ENCODE measurements at regions not wholly inside any gene's neighbourhood (a gene's known extent, or its start where the extent isn't known, plus 50 kb on each side); places are given as distances from the start of the nearest gene placed in this dataset.
"Not testable (repeated sequence)": the region's sequence is repeated elsewhere in the genome, so short reads cannot be mapped to it uniquely, and the experiment has no call there.

DNA sequence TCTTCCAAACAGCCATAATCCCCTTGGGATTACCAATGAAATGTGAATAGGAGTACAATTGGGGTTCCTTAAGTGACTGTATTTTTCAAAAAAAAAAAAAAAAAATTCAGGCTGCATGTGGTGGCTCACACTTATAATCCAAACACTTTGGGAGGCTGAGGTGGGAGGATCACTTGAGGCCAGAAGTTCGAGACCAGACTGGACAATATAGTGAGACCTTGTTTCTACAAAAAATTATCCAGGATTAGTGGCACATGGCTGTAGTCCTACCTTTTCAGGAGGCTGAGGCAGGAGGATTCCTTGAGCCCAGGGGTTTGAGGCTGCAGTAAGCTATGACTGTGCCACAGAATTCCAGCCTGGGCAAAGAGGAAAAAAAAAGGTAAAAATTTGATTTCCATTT, 189.6 kb upstream of the GATA6 start:
- peaks cover 6% of the 10 kb centered on the region for H3K9me3 Mint-ChIP-seq
- Histone ChIP-seq H3K4me3 (ENCODE audit: low read length) (no peak overlapping the region), H3K27ac (ENCODE audit: low read depth, low read length) (no peak overlapping the region), H3K9ac (ENCODE audit: extremely low read depth, low read length, poor library complexity, severe bottlenecking) (no peak overlapping the region), H3K4me1 (ENCODE audit: control insufficient read depth, insufficient read depth, low read length) (peaks cover 14% of the 10 kb centered on the region), H3K27me3 (ENCODE audit: control insufficient read depth, insufficient read depth, low read length, poor library complexity, severe bottlenecking) (no peaks in the 10 kb centered on the region), H3K36me3 (ENCODE audit: control insufficient read depth, insufficient read depth, low read length) (no peaks in the 10 kb centered on the region), H3K9me3 (ENCODE audit: control insufficient read depth, low read length) (peaks cover 14% of the 10 kb centered on the region)
- H3K4me1 Mint-ChIP-seq, result peaks cover 31% of the 10 kb centered on the region
- 84 to 100% methylated on average over 1 of the region's 1 CpG for WGBS, 2 experiments (ENCODE audit: insufficient coverage in 1 of 2, insufficient read length in 1 of 2)
- H3K4me3 Mint-ChIP-seq, result no peak overlapping the region
- no peaks in the 10 kb centered on the region for H3K27me3 Mint-ChIP-seq (ENCODE audit: insufficient read depth)
- DNase-seq, result no peak
- H3K36me3 Mint-ChIP-seq (ENCODE audit: low read depth), result peaks cover 4% of the 10 kb centered on the region
- H3K27ac Mint-ChIP-seq, result no peak overlapping the region
- TF ChIP-seq CTCF (conservative IDR thresholded peaks at IDR 0.05), result no peak

GRCh38 chr18:21980744-21981143, 188.6 kb upstream of the GATA6 start:
- peaks cover 14% of the 10 kb centered on the region for H3K4me1 ChIP-seq (ENCODE audit: control insufficient read depth, insufficient read depth, low read length)
- DNase-seq, result peak; percentile 58
- H3K9me3 Mint-ChIP-seq, result peaks cover 6% of the 10 kb centered on the region
- H3K36me3 Mint-ChIP-seq (ENCODE audit: low read depth), result peaks cover 4% of the 10 kb centered on the region
- peaks cover 31% of the 10 kb centered on the region for H3K4me1 Mint-ChIP-seq
- peak overlapping the region; percentile 44 for H3K27ac ChIP-seq (ENCODE audit: low read depth, low read length)
- H3K4me3 Mint-ChIP-seq, result no peak overlapping the region
- peak overlapping the region; percentile 69 for H3K4me3 ChIP-seq (ENCODE audit: low read length)
- no peak overlapping the region for H3K27ac Mint-ChIP-seq
- TF ChIP-seq CTCF (conservative IDR thresholded peaks at IDR 0.05), result no peak
- peaks cover 14% of the 10 kb centered on the region for H3K9me3 ChIP-seq (ENCODE audit: control insufficient read depth, low read length)
- peak overlapping the region; percentile 41 for H3K9ac ChIP-seq (ENCODE audit: extremely low read depth, low read length, poor library complexity, severe bottlenecking)
- no peaks in the 10 kb centered on the region for H3K36me3 ChIP-seq (ENCODE audit: control insufficient read depth, insufficient read depth, low read length)
- H3K27me3 Mint-ChIP-seq (ENCODE audit: insufficient read depth), result no peaks in the 10 kb centered on the region
- no peaks in the 10 kb centered on the region for H3K27me3 ChIP-seq (ENCODE audit: control insufficient read depth, insufficient read depth, low read length, poor library complexity, severe bottlenecking)
- WGBS, 2 experiments (ENCODE audit: insufficient coverage in 1 of 2, insufficient read length in 1 of 2), result 79 to 94% methylated on average over 4 to 5 of the region's 5 CpGs

GRCh38 chr18:21981489-21981888, 187.9 kb upstream of the GATA6 start:
- Histone ChIP-seq H3K4me3 (ENCODE audit: low read length) (peak overlapping the region; percentile 69), H3K9ac (ENCODE audit: extremely low read depth, low read length, poor library complexity, severe bottlenecking) (peak overlapping the region; percentile 41), H3K4me1 (ENCODE audit: control insufficient read depth, insufficient read depth, low read length) (peaks cover 14% of the 10 kb centered on the region), H3K9me3 (ENCODE audit: control insufficient read depth, low read length) (peaks cover 14% of the 10 kb centered on the region)
- H3K9me3 Mint-ChIP-seq; H3K36me3 Mint-ChIP-seq (ENCODE audit: low read depth); H3K4me3 Mint-ChIP-seq; H3K36me3 ChIP-seq (ENCODE audit: control insufficient read depth, insufficient read depth, low read length); H3K27ac Mint-ChIP-seq; DNase-seq; H3K27ac ChIP-seq (ENCODE audit: low read depth, low read length); H3K27me3 Mint-ChIP-seq (ENCODE audit: insufficient read depth); H3K27me3 ChIP-seq (ENCODE audit: control insufficient read depth, insufficient read depth, low read length, poor library complexity, severe bottlenecking): not testable (repeated sequence)
- peaks cover 31% of the 10 kb centered on the region for H3K4me1 Mint-ChIP-seq
- 86 to 87% methylated on average over 7 to 11 of the region's 11 CpGs for WGBS, 2 experiments (ENCODE audit: insufficient coverage in 1 of 2, insufficient read length in 1 of 2)

GRCh38 chr18:21991081-21991534, 178.3 kb upstream of the GATA6 start:
- H3K36me3 ChIP-seq (ENCODE audit: control insufficient read depth, insufficient read depth, low read length), result no peaks in the 10 kb centered on the region
- peaks cover 18% of the 10 kb centered on the region for H3K9me3 ChIP-seq (ENCODE audit: control insufficient read depth, low read length)
- H3K9me3 Mint-ChIP-seq, result peaks cover 5% of the 10 kb centered on the region
- H3K4me3 ChIP-seq (ENCODE audit: low read length), result no peak overlapping the region
- 0% methylated on average over 1 of the region's 1 CpG; no CpG with 5 or more reads in 1 of the 2 experiments for WGBS, 2 experiments (ENCODE audit: insufficient coverage in 1 of 2, insufficient read length in 1 of 2)
- H3K27me3 Mint-ChIP-seq (ENCODE audit: insufficient read depth), result peaks cover 9% of the 10 kb centered on the region
- H3K4me1 Mint-ChIP-seq, result peaks cover 43% of the 10 kb centered on the region
- TF ChIP-seq CTCF (conservative IDR thresholded peaks at IDR 0.05), result no peak
- H3K9ac ChIP-seq (ENCODE audit: extremely low read depth, low read length, poor library complexity, severe bottlenecking), result peak overlapping the region; percentile 58
- no peaks in the 10 kb centered on the region for H3K36me3 Mint-ChIP-seq (ENCODE audit: low read depth)
- DNase-seq, result peak; percentile 93
- no peaks in the 10 kb centered on the region for H3K27me3 ChIP-seq (ENCODE audit: control insufficient read depth, insufficient read depth, low read length, poor library complexity, severe bottlenecking)
- H3K27ac ChIP-seq (ENCODE audit: low read depth, low read length), result peak overlapping the region; percentile 42
- H3K27ac Mint-ChIP-seq, result peak overlapping the region; percentile 94
- peak overlapping the region; percentile 30 for H3K4me3 Mint-ChIP-seq
- peaks cover 17% of the 10 kb centered on the region for H3K4me1 ChIP-seq (ENCODE audit: control insufficient read depth, insufficient read depth, low read length)

Data from endodermal cell (in vitro differentiated cells).